ENCODE measurements at regions not wholly inside any gene's neighbourhood (a gene's known extent, or its start where the extent isn't known, plus 50 kb on each side); places are given as distances from the start of the nearest gene placed in this dataset.
"Not testable (repeated sequence)": the region's sequence is repeated elsewhere in the genome, so short reads cannot be mapped to it uniquely, and the experiment has no call there.

- TF ChIP-seq CTCF (IDR thresholded peaks at IDR 0.05; ENCODE audit: insufficient read depth, low read depth, low read length): no peak
- POLR2A ChIA-PET: no interaction called here
- CTCF ChIA-PET: interaction anchor here (0.9 to 1.0 kb wide), 2 partner anchors 11 to 13 kb away, joined by 3 read pairs; no protein-coding TSS in a partner anchor
- no peak for DNase-seq (ENCODE audit: low read depth)
- no peaks in the 10 kb centered on the region for H3K27me3 ChIP-seq (ENCODE audit: control insufficient read depth, insufficient read depth, low read length)
- no peak overlapping the region for H3K4me3 ChIP-seq (ENCODE audit: low read depth, low read length)
- no peaks in the 10 kb centered on the region; the same call in 1 of the 2 replicates for H3K36me3 ChIP-seq (ENCODE audit: control insufficient read depth, insufficient read depth, low read length)
Measured at GRCh38 chr14:89473989-89474388, 57.0 kb upstream of the FOXN3 start.

- H3K27me3 ChIP-seq (ENCODE audit: control insufficient read depth, insufficient read depth, low read length): no peaks in the 10 kb centered on the region
- ChIA-PET POLR2A (no interaction called here), CTCF (interaction anchor here (1.0 kb wide), 1 partner anchor 12 kb away, joined by 3 read pairs; no protein-coding TSS in a partner anchor)
- H3K36me3 ChIP-seq (ENCODE audit: control insufficient read depth, insufficient read depth, low read length): no peaks in the 10 kb centered on the region; the same call in 1 of the 2 replicates
- no peak for TF ChIP-seq CTCF (IDR thresholded peaks at IDR 0.05; ENCODE audit: insufficient read depth, low read depth, low read length)
- DNase-seq (ENCODE audit: low read depth): no peak
- no peak overlapping the region for H3K4me3 ChIP-seq (ENCODE audit: low read depth, low read length)
Measured at GRCh38 chr14:89473569-89473968, 56.5 kb upstream of the FOXN3 start.

GRCh38 chr14:89470401-89470800 is 53.4 kb upstream of the FOXN3 start:
- H3K36me3 ChIP-seq (ENCODE audit: control insufficient read depth, insufficient read depth, low read length): no peaks in the 10 kb centered on the region; the same call in 1 of the 2 replicates
- CTCF ChIA-PET: no interaction called here
- POLR2A ChIA-PET: interaction anchor here (0.7 kb wide), 1 partner anchor 282 kb away, joined by 10 read pairs; no protein-coding TSS in a partner anchor
- TF ChIP-seq CTCF (IDR thresholded peaks at IDR 0.05; ENCODE audit: insufficient read depth, low read depth, low read length): no peak
- H3K27me3 ChIP-seq (ENCODE audit: control insufficient read depth, insufficient read depth, low read length): no peaks in the 10 kb centered on the region
- no peak for DNase-seq (ENCODE audit: low read depth)
- no peak overlapping the region for H3K4me3 ChIP-seq (ENCODE audit: low read depth, low read length)

- DNase-seq (ENCODE audit: low read depth): no peak
- ChIA-PET POLR2A (interaction anchor here (0.7 kb wide), 1 partner anchor 281 kb away, joined by 10 read pairs; no protein-coding TSS in a partner anchor), CTCF (no interaction called here)
- Histone ChIP-seq H3K4me3 (ENCODE audit: low read depth, low read length) (no peak overlapping the region), H3K27me3 (ENCODE audit: control insufficient read depth, insufficient read depth, low read length) (no peaks in the 10 kb centered on the region), H3K36me3 (ENCODE audit: control insufficient read depth, insufficient read depth, low read length) (no peaks in the 10 kb centered on the region; the same call in 1 of the 2 replicates)
- TF ChIP-seq CTCF (IDR thresholded peaks at IDR 0.05; ENCODE audit: insufficient read depth, low read depth, low read length): no peak
Measured at GRCh38 chr14:89469210-89470198, 52.5 kb upstream of the FOXN3 start.

GRCh38 chr14:89468566-89468965 is 51.5 kb upstream of the FOXN3 start:
- H3K36me3 ChIP-seq (ENCODE audit: control insufficient read depth, insufficient read depth, low read length): no peaks in the 10 kb centered on the region; the same call in 1 of the 2 replicates
- ChIA-PET CTCF (no interaction called here), POLR2A (no interaction called here)
- H3K27me3 ChIP-seq (ENCODE audit: control insufficient read depth, insufficient read depth, low read length): no peaks in the 10 kb centered on the region
- TF ChIP-seq CTCF (IDR thresholded peaks at IDR 0.05; ENCODE audit: insufficient read depth, low read depth, low read length): no peak
- H3K4me3 ChIP-seq (ENCODE audit: low read depth, low read length): no peak overlapping the region
- DNase-seq (ENCODE audit: low read depth): no peak

- POLR2A ChIA-PET: interaction anchor here (0.6 kb wide), 1 partner anchor 777 kb away, joined by 3 read pairs; no protein-coding TSS in a partner anchor
- not testable (repeated sequence) for DNase-seq (ENCODE audit: low read depth); H3K27me3 ChIP-seq (ENCODE audit: control insufficient read depth, insufficient read depth, low read length); H3K4me3 ChIP-seq (ENCODE audit: low read depth, low read length); H3K36me3 ChIP-seq (ENCODE audit: control insufficient read depth, insufficient read depth, low read length)
- CTCF ChIA-PET: interaction anchor here (0.6 kb wide), 1 partner anchor 188 kb away, joined by 5 read pairs; no protein-coding TSS in a partner anchor
Measured at GRCh38 chr14:89468030-89468429, 51.0 kb upstream of the FOXN3 start.
